GM18858 (cell line): ENCODE measurements at regions not wholly inside any gene's neighbourhood (a gene's known extent, or its start where the extent isn't known, plus 50 kb on each side); places are given as distances from the start of the nearest gene placed in this dataset.
A peak's percentile ranks its signal among the peaks of the same experiment; 100 is the strongest.

Experiments
- ATAC-seq: cut with Tn5 transposase; IDR thresholded peaks from one replicate; pipeline ENCODE4 v1.9.1; 2021; ENCODE audit not compliant: unreplicated experiment

DNA sequence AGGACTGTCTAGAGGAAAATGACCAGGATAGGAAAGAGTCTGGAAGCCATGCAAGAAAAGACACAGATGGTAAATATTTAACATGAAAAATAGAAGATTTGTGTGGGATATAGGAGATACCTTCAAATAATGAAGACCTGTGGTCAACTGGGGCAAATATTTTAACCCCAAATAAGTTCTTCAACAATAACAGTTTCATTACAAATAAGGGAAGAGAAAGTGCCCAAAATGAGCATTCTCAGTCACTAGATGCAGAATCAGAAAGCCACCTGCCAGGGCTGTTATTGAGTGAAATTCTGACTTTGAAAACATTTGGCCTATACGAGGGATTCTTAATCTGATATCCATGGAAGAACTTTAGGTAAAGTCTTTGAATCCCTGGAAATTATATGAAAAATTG, 231.2 kb upstream of the PLEKHG7 start:
- peak; percentile 38 for ATAC-seq

DNA sequence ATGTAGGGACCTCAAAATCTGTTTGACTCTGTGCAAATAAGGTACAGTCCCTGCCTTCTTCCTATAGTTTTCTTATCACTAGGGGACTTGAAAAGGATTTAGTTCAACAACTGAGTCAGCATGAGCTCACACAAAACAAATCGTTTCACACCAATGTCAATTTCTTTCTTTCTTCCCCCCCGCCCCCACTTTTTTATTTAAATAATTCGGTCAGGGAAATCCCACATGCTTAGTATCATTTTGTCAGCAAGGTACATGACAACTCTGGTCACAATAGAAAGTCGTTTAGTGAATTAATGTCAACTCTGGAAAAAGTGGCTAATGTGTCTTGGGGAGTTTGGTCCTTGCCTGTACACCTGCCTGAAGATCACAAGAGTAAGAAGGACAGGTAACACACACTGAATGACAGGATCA, 232.2 kb upstream of the PLEKHG7 start:
- ATAC-seq, result peak; percentile 24

DNA sequence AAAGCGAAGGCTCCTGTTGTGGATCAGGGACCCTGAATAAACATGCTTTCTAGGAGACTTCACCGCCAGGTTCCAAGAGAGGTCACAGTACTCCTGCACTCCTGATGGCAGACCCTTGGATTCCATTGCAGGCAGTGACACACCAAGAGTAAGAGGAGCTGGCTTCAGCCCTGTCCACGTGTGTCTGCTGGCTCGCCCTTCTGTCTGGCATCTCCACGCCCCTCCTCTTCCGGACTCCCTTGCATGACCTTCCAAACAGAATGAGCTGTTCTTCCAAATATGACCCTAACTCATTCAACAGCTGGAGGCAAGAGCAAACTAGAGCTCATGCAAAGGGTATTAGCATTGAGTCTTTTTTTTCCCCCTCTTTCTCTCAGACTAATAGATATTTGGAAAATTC, 233.0 kb upstream of the PLEKHG7 start:
- ATAC-seq, result no peak

DNA sequence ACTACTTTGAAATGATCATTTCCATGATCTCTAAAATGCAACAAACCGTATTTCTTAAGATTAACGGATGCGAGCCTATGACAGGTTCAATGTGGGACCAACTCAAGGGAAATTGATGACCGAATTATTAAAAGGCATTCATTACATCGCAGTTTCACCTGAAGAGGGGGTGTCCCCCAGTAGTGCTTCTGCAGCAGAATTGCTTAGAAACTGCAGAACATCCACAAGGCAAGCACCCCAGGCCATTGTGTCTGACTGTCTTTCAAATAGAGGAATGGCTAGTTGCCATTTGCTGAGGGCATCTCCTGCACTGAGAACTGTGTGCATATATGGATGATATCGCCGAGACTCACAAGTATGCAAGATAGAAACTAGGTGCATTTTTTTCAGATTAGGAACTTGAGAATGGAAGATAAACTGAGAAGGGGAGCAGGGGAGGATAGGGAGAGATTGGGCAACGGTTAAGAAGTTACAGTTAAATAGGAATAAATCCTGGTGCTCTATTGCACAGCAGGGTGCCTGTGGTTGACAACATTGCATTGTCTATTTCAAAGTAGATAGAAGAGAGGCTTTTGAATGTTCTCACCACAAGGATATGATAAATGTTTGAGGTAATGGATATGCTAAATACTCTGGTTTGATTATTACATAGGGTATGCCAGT, 234.3 kb upstream of the PLEKHG7 start:
- ATAC-seq, result no peak

DNA sequence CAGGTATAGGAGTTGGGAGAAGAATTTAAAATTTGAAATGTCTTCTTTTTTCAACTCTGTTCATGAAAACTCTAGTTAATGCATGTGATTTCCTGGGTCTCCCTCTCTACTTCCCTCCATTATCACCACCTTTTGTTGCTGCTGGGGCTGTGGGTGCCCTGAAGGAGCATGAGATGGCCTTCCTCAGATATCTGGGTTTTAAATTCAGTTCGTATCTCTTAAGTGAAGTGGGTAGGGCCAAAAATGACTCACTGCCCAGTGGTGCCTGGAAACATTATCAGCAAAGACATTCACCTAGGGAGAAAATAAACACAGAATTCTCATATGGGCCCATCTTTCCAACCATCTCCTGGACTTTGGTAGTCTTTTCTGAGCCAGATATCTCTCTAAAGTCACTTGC, 234.9 kb upstream of the PLEKHG7 start:
- ATAC-seq, result no peak

DNA sequence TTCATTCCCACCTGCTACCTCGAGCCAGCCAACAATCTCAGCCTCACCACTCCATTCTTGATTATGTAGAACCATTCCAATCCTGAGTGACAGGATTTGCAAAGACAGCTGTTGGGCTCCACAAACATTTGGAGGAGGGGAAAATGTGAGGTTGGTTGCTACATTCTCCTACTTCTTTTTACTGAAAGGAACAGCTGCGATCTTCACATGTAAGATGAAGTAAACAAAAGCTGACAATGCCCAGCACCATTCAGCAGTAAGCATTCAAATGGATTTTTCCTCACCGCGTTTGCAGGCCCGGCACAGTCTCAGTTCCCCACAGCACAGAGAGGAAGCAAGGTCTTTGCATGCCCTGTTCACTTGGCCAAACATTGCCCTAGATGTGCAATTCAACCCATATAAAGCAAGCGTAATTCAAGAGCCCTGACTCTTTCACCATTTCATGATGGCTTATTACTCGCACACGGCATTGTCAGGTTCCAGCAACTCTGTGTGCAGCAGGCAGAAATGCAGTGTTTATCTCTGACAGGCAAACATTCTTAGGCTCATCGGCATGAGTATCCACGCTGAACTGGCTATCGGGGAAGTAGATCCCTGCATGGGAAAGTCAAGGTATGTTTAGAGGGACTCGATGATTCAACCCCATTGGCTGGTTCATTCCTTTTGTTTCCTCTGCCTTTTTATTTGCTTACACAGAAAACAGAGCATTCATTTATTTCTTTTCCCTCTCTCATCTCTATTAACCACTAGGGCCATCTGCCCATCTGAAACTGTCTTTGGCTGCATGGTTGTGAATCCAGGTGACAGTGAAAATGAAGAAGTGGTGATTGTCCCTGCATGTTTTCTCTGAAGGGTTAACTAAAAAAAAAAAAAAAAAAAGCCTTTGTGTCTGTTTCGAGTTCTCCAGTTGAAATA, 236.1 kb upstream of the PLEKHG7 start:
- ATAC-seq, result peak; percentile 23

DNA sequence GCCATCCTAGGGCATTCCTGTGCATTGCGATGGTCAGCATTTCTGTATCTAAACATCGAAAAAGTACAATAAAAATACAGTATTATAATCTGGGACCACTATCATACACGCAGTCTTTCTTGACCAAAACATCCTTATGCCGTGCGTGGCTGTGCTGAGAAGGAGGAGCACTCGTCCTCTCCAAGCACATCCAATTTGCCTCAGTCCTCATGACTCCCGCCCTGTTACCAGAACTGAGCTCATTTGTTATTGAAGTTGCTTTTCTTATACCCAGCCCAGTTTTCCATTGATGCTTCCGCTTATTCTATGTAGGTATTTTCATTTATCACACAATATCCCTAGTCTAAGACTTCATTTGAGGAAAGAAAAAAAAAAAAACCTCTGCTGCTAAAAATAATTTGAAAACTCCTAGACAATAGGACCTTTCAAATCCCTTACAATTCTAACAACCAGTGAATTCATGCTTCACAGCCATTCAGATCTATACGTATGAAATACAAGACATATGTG, 236.9 kb upstream of the PLEKHG7 start:
- no peak for ATAC-seq

DNA sequence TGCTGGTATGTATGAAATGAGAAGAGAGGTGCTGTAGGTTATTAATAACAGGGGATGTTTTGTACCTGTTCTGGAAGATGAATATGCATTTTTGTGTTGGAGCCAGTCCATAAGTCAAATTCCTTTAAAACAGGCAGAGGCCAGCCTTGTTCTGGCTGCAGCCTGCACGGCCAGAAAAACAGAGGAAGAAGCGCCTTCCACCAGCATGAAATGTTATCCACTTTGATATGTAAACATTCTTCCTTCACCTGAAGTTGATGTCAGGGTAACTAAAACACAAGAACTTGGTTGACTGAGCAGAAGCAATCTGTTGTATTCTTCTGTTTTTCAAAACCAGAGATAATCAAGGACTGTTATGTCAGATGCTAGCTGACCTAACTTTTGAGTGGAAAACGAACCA, 237.9 kb upstream of the PLEKHG7 start:
- ATAC-seq, result no peak

DNA sequence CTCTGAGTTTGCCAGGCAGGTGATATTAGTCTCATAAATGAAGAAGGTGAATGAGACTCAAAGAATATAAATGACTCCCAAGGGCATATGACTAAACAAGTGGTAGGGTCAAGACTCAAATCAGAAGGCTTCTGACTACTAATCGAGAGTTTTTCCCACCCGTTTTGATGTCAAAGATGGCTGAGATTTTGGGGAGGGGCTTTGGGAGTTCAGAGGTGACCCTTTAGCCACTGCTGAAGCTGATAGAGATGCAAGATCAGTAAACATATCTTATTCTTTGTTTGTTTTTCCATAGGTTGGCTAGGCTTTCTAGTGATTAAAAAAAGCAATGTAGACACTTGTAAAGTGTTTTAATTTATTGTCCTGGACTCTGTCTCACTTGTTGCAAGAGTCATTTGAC, 239.6 kb upstream of the PLEKHG7 start:
- no peak for ATAC-seq

DNA sequence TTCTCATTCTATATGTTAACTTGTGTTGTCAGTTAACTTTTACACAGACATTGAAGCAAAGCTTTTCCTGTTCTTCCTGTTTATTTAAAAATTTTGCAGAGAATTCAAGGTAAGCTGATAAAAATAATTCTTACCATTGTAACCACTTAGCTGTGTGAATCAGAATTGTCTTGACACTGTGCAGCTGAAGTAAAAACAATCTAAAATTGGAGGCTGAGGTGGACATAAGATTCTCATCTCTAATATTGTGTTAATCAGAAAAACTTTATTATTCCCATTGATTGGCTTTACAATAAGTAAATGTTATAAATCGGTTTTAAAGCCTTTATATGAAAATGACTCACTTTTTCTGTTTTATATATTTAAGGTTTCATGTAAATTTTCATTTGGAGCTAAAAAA, 240.3 kb upstream of the PLEKHG7 start:
- ATAC-seq, result no peak

DNA sequence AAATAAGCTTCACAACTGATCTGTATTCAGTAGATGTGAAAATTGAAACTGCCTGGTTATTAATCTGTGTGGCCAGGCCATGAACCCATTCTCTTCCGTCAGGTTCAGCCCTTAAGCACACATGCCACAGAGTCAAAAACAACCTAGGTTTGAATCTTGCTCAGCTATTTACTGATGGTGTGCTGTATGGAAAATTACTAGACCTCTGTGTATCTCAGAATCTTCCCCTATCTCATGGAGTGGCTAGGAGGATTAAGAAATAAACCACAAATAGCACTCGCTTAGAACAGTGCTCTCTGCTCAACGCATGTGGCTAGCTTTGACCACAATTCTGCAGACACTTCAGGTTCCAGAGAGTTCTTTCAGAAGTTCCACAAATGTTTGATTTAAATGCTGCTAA, 240.7 kb upstream of the PLEKHG7 start:
- peak; percentile 75 for ATAC-seq

DNA sequence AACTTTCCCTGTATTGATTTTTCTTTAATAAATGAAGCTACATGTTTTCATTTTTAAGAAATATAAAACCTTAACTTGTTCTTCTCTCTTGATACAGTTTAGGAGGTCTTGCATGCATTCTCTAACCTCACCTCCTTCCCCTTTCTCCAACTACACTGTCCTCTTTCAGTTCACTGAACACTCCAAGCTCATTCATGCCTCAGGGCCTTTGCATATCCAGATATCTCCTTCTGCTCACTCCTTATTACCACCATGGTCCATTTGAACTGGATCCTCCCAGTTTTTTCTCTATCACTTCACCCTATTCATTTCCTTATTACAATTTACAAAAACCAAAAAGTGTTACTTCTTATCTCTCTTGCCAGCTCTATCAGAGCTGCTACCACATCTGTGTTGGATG, 242.9 kb upstream of the PLEKHG7 start:
- no peak for ATAC-seq

DNA sequence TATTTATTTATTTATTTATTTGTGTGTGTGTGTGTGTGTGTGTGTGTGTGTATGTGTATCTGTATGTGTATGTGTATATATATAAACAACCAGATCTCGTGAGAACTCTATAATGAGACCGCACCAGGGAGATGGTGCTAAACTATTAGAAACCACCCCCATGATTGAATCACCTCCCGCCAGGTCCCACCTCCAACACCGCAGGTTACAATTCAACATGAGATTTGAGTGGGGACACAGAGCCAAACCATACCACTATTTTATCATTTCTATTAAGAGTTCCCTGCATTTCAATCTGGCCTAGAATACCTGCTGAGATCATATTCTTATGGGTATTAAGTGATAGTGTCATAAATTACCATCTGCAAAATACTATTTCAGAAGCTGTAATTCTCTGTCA, 243.8 kb upstream of the PLEKHG7 start:
- no peak for ATAC-seq

DNA sequence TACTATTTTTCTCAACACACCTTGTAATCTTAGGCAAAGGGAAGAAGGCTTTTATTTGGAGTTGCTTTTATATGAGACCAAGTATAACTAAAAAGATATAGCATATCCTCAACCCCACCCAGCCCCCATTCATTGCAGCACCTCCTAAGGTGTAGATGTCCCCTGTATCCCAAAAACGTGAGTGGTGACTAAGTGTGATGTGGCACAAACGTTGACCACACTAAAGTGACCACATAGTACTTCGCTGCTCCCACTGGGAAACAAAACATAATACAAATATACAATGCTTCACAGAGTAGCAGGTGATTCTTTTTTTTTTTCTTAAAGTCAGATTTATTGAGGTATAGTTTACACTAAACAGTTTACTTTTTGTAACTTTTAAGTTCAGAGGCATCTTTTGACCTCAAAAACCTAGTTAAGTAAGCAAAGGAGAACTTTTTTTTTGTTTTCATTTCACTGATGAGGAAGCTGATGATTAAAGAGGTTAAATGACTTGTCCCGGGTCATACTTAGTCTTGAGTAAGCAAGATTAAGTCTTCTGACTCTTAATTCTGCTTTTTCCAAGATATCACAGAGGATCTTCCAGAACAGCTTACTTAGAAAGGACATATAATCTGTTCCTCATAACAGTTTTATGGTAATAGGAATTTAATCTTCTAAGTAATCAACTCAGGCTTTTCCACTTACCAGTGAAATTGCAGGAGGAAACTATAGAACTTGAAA, 245.2 kb upstream of the PLEKHG7 start:
- no peak for ATAC-seq

DNA sequence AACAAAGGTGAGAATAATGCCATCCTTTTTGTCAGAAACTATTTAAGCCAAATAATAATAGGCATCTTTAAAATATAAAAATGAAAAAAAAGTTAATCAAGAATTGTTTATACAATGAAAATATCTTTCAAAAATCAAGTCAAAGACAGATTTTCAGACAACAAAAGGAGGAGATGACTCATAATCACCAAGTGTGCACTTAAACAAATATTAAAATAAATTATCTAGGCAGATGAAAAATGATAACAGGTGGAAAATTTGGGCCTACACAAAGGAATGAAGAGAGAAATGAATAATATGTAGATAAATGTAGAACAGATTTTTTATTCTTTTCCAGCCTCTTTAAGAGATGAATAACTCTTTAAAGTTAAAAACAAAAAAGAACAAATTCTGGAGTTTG, 250.0 kb upstream of the PLEKHG7 start:
- no peak for ATAC-seq

DNA sequence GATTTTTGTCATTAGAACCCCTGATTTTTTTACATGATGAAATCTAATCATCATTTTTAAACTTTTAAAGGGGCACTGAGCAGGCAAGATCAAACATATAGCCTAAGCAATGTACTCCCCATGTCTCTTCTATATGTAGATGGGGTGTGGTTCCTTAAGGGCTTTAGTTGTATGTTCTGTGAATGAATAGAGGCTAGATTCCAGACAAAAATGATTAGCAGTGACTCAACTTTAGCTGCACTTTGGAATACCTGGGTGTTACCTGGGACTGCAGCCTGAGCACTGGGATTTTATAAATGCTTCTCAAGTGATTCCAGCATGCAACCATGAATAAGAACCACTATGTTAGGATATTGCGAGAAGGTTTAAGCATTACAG, 256.7 kb upstream of the PLEKHG7 start:
- ATAC-seq, result no peak

DNA sequence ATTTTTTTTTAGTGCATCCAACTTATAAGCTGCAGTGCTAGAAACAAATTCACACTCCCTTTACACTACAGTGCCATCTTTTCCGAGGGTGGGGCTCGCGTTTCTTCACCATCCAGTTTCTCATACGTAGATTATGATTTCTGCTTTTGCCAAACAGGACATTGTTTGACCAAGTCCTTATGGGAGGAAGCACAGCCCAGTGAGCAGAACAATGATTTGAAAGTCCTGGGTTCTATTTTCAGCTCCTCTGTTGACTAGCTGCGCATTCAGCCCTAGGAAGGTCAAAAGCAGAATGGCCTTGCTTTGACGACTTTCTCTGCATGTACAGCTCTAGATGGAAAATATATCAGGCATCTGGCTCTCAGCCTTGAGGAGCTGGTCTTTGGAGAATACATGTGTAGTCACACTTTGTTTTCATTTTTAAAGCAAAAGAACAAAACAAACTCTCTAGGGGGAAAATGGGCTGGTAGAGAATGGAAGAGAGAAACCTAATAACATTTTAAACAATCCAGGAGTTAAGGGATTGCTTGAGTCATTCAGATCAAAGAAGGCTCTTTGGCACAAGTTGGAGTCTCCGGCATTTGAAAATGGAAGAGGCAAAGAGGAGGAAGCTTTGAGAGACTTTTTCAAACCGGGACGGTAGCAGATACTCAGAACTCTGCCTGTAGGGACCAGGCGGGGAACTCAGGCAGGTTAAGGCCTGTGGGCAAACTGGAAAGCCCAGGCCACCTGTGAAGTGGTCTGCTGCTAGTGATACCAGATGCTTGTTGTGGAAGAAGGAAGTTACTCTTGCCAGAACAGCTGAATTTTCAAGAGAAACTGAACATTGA, 257.3 kb upstream of the PLEKHG7 start:
- peak; percentile 72 for ATAC-seq

DNA sequence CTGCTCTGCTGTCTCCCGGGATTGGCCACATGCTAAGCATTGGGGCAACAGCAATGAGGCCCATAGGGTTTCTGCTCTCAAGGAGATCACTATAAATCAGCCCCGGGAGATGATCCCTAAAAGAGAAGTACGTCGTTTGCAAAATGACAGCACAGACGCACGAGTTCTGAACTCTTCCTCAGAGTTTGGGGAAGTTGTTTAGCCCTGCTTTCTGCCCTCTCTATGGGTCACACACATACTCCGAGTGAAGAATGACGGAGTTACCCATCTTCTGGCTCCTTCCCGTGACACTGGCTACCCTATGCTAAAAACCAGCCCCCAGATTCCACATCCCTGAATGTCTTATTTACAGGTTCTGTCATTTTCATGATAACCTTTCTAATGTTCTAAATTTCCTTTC, 258.0 kb upstream of the PLEKHG7 start:
- peak; percentile 22 for ATAC-seq

DNA sequence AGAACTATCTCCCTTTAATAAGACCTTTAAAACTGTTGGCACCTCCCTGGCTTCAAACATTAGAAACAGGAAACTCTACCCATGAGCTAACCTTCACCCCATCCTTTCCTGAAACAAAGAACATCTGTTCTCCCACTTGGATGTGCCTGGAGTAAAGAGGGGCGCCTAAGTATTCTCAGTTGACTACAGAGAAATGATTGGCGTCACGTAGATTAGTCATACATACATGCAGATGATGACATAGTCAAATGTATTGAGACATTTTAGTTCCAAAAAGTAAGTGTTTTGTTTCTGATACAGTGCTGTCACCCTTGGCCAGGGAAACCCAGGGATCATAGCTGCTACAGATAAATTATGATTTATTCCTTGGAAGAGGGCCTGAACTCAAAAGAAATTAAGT, 260.0 kb upstream of the PLEKHG7 start:
- no peak for ATAC-seq

DNA sequence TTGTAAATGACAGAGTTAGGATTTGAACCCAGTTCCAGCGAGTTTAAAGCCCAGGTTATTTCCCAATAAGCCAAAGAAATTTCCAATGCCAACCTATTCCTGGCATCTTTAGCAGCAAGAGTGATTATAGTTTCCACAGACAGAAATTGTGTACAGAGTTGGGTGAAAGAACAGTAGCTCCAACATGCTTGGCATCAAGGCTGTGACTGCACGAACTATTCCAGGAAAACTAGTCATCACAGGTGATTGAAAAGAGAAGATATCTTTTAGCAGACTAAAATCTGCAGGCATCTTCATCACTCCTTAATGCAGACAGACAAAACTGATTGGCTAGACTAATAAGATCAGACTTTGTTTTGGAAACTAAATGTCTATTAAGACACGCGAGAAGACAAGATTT, 262.7 kb upstream of the PLEKHG7 start:
- ATAC-seq, result no peak

DNA sequence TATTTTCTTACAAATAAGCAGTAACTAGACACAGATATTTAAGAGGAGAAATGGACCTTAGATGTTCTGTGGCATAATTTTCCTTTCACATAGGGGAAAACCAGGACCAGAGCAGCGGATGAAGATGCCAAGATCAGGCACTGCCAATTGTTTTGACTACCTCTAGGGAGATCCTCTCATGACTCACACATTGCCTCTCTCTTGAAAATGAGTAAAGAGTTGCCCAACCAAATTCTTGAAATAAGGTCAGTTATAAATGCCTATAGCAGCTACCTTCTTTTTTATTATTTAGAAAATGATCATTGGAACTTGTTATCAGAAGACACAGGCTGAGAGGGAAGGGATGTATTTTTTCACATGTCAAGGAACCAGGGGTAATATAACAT, 263.4 kb upstream of the PLEKHG7 start:
- ATAC-seq, result no peak
